NCI-H1417 treated with DMSO at 0.1 percent for 48 hours (cell line): ENCODE measurements at regions not wholly inside any gene's neighbourhood (a gene's known extent, or its start where the extent isn't known, plus 50 kb on each side); places are given as distances from the start of the nearest gene placed in this dataset.
"Not testable (repeated sequence)": the region's sequence is repeated elsewhere in the genome, so short reads cannot be mapped to it uniquely, and the experiment has no call there.

Experiments used
- DNase-seq: peaks from one replicate; lab custom pipeline; 2025; lab: John Stamatoyannopoulos, UW

DNA sequence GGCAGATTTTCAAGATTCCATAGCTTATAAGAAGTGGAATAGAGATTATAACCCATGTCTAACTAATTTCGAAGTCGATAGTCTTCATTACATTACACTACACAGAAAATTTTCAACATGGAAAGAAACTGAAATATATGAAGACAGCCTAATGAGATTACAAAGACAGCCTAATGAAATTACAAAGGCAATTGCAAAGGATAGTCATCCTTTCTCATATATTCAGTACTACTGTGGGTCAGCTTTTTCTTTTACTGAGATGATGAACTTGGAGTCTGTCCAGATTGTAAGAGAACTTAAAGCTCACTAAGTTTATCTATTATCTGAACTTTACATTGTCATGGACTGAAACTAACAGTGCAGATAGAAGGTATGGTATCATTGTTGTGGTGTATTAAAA is 304.4 kb upstream of the MBL2 start:
- no peak for DNase-seq

DNA sequence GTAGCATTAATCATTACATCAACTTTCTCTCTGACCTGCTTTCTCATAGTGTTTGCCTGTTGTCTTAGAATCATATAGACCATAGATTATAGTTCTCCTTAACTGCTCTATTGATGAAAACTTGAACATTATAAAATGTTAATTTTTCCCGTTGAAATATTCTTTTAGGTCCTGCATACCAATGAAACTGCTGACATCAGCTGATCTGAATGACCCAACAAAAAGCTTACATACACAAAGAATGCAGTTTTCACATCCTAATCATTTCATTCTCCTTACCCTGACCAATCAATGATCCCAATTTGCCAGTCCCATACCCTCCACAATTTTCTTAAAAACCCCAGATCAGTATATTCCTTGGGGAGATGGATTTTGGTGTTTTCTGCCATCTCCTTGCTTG is 302.9 kb upstream of the MBL2 start:
- DNase-seq, result no peak

DNA sequence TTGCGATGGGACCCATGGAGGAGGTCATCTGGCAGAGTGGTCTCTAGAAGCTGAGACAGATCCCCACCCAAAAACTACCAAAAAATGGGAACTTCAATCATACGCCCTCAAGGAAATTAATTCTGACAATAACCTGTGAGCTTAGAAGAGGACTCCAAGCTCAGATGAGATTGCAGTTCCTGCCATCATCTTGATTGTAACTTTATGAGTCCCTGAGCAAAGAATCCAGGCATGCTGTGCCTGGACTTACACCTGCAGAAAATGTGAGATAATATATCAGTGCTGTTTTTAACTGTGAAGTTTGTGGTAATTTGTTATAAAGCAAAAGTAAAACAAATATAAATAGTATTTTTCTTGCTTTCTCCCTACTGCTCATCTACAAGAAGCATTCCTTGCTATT is 299.6 kb upstream of the MBL2 start:
- DNase-seq, result no peak

DNA sequence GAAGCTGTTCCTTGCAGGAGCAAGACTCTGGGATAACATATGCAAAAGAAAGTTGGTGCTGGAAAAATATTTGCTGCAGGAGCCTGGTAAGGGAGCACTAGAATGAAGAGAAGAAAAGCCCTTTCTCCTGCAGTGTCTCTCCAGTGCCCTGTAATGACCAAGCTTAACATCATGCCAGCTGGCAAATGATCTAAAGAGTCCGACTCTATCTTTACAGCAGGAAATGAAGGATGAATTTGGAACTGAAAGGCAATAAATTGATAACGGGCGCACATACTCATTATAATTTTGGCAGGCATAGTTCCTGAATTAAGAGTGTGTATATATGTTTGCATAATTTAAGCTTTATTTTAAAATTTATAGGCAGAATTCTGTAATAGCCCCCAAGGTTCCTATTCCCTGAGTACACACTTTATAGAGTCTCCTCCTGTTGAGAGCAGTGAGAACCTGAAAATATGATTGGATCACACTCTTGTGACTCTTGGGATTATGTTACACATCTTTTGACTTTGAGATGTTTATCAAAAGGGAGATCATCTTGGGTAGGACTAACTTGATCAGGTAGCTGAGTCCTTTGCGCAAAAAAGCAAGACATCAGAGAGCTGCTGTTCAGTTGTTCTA is 299.0 kb upstream of the MBL2 start:
- no peak for DNase-seq

- no peak for DNase-seq
These were observed 296.4 kb upstream of the MBL2 start for GRCh38 chr10:53069013-53069412.

- DNase-seq, result no peak
These were observed 292.0 kb upstream of the MBL2 start for GRCh38 chr10:53064614-53065013.

DNA sequence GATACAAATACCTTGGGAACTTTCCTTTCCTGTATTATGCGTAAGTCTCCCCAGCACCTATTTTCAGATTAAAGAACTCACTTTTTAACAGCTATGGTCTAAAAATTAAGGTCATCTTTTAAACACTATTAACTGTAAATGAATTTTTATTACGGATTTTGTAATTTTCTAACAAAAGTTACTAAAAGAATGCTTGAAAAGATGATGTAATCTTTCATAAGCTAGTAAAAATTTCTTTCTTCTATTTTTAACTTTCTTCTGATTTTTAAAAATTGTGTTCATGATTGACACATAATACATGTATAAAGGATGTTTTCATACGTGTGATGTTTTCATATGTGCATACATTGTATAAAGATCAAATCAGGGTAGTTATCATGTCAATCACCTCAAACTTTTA is 291.2 kb upstream of the MBL2 start:
- no peak for DNase-seq

DNA sequence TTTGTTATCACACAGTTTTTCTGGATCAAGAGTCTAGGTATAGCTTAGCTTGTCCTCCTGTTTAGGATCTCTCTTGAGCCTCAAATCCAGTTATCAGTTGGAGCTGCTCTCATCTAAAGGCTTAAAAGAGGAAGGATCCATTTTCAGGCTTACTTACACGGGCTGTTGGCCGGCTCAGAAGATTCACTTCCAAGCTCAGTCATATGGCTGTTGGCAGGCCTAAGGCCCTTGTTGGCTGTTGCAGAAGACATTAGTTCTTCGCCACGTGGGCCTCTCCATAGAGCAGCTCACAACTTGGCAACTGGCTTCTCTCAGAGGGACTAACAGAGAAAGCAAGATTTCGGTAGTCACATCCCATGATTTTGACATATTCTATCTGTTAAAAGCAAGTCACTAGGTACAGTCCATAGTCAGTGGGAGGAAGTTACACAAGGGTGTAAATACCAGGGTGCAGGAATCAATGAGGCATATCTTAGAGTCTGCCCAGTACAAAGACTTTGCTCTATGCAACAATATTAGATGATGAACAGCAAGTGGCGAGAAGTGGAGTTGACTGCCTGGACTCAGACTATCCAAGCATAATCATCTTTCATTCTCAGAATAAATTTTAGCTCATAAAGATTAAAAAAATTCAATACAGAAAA is 280.1 kb upstream of the MBL2 start:
- DNase-seq, result no peak

GRCh38 chr10:53045315-53045714 is 272.7 kb upstream of the MBL2 start:
- DNase-seq, result no peak

GRCh38 chr10:53035823-53036222 is 263.2 kb upstream of the MBL2 start:
- DNase-seq, result not testable (repeated sequence)

- DNase-seq, result no peak
These were observed 260.8 kb upstream of the MBL2 start for GRCh38 chr10:53033396-53033795.

GRCh38 chr10:53029872-53030849 is 257.6 kb upstream of the MBL2 start:
- DNase-seq, result not testable (repeated sequence)

DNA sequence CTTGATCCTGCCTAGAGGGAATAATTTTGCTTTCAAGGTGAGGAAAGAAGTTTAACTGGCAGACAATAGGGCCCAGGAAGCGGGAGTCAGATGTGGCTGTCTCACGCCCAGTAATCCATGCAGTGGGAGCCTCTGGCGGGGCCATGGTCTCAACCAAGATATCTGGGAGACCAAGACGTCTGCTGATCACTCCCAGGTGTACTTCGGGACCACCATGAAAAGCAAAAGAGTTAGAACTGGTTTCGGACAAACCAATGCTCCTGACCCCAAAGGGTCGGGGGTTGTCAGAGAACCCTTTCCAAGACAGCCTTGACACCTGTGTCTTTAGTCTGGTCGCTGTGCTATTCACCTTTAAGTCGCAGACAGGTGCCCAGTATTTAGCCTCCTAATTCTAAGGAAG is 256.9 kb upstream of the MBL2 start:
- DNase-seq, result no peak

- DNase-seq, result not testable (repeated sequence)
These were observed 253.2 kb upstream of the MBL2 start for GRCh38 chr10:53025765-53026164.

- DNase-seq, result no peak
These were observed 252.7 kb upstream of the MBL2 start for GRCh38 chr10:53025172-53025711.

DNA sequence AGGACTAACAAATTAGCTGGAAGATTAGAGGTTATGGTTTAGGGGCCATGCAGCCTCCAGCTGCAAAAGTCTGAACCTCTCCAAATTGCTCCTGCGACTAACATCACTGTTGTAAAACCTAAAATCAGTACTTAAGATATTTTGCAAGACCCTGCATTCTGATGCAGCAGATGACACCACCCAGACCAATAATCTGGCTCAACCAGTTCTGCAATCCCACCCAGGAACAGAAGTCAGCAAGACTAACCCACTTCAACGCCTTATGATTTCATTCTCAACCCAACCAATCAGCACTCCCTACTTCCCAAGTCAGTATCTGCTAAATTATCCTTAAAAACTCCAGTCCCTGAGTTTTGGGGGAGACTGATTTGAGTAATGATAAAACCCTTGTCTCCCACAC is 250.8 kb upstream of the MBL2 start:
- no peak for DNase-seq

- no peak for DNase-seq
These were observed 250.1 kb upstream of the MBL2 start for GRCh38 chr10:53022611-53023088.

DNA sequence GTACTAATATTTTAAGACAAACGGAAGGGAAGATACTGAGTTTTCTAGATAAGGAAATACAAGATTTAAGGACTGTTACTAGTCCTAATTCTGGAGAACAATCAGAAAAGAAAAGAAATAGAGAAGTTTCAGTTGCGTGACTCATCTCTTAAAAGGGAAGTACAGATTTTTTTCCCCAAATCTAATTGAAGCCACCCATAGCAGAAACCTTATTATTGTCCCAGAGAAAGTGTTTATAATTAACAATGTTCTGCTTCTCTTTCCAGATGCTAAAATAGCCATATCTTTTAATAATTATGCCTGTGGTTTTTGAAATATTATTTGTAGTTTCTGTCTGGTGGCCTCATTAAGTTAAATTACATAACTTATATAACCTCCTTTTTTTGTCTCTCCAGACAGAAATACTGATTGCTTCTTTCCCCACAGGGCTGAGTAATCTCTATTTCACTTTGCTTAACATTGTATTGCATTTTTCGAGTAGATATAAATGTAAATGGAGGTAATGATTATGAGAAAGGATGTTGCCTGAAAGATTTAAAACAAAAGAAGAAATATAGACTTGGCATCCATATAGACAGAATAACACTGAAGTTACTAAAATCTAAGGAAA is 240.7 kb upstream of the MBL2 start:
- DNase-seq, result no peak

DNA sequence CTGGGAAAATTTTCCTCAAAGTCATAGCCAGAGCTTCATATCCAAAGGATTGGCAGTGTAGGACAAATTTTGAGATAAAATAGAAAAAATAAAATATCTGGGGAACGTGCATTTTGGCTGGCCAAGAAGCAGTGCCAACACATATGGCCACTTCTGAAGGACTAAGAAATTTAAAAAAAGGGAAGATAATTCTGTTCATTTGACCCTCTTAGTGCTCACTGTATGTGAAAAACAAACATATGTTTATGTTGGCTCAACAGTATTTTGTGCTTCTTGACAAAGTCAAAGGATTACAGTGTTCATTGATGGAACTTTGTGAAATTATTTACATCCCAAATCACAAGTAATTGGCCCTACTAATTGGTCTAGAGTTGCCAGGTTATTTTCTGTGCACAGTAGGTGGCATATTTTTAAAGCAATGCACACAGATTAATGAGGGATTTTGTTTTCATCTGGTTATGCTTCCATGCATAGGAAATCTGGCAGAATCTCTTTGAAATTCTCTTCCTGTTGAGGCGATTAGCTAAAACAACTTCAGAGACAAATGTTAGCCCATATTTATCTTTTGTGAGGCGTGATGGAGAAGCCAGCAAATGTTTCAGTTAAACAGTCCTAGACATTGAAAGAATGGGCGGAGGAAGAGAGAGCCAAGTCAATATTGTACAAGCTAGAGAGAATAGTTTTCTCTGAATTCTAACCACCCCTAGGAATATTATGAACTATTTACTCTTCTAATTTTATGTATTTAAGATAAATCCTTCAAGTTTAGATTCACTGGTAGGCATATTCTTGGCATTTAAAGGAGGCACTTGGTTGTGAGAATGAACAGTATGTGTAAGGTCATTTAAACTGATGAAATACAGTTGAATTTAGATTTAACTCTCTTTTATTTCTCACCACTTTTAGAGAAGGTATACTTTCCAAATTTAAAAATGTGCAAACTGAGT is 237.7 kb upstream of the MBL2 start:
- DNase-seq, result no peak

DNA sequence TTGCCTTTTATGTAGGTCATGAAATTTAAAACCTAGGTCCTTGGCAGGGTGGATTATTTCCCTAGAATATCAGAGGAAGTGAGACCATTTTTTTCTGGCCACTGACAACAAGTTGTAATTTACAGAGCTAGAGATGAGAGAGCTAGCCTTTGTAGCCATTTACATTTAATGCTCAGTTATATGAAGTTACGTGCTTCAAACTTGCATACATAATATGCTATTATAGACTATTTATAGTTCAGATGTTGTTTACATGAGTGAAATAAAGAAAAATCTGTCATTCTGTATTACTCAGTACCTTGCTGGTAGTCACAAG is 234.9 kb upstream of the MBL2 start:
- DNase-seq, result no peak
